ENCODE measurements at regions not wholly inside any gene's neighbourhood (a gene's known extent, or its start where the extent isn't known, plus 50 kb on each side); places are given as distances from the start of the nearest gene placed in this dataset.

GRCh38 chr7:14047709-14048399 lies 58.4 kb upstream of the ETV1 start:
- no peak for DNase-seq (ENCODE audit: low spot score)
- H2AFZ ChIP-seq (replicated peaks): no peak overlapping the region
- H4K20me1 ChIP-seq (ENCODE audit: low read depth): no peaks in the 10 kb centered on the region
- H3K27me3 Mint-ChIP-seq (ENCODE audit: insufficient read depth, low read depth): peaks cover 2% of the 10 kb centered on the region
- no peaks in the 10 kb centered on the region for H3K27me3 ChIP-seq
- H3K27ac Mint-ChIP-seq: no peak overlapping the region
- H3K4me3 ChIP-seq: no peak overlapping the region
- no peak for TF ChIP-seq EZH2phosphoT487 (IDR thresholded peaks at IDR 0.05)
- TF ChIP-seq CTCF (IDR thresholded peaks at IDR 0.05): no peak
- no peak for TF ChIP-seq EZH2 (IDR thresholded peaks at IDR 0.05)
- no peaks in the 10 kb centered on the region for H3K4me1 ChIP-seq
- no peak overlapping the region for H3K4me2 ChIP-seq
- no peaks in the 10 kb centered on the region for H3F3A ChIP-seq (ENCODE audit: low read depth)
- H3K79me2 ChIP-seq (ENCODE audit: low read depth): no peaks in the 10 kb centered on the region
- H3K36me3 Mint-ChIP-seq: no peaks in the 10 kb centered on the region
- H3K27ac ChIP-seq: no peak overlapping the region
- no peaks in the 10 kb centered on the region for H3K36me3 ChIP-seq
- H3K9ac ChIP-seq: no peak overlapping the region
- H3K4me1 Mint-ChIP-seq: no peaks in the 10 kb centered on the region
- no peak overlapping the region for H3K4me3 Mint-ChIP-seq
- H3K9me3 Mint-ChIP-seq: no peaks in the 10 kb centered on the region
- H3K9me3 ChIP-seq (ENCODE audit: low read depth): no peaks in the 10 kb centered on the region

- Histone ChIP-seq H3F3A (ENCODE audit: low read depth) (no peaks in the 10 kb centered on the region), H4K20me1 (ENCODE audit: low read depth) (no peaks in the 10 kb centered on the region), H2AFZ (replicated peaks) (no peak overlapping the region), H3K27me3 (no peaks in the 10 kb centered on the region), H3K36me3 (no peaks in the 10 kb centered on the region), H3K9me3 (ENCODE audit: low read depth) (no peaks in the 10 kb centered on the region), H3K4me2 (no peak overlapping the region), H3K9ac (no peak overlapping the region), H3K27ac (no peak overlapping the region), H3K79me2 (ENCODE audit: low read depth) (no peaks in the 10 kb centered on the region), H3K4me1 (no peaks in the 10 kb centered on the region), H3K4me3 (no peak overlapping the region)
- H3K27ac Mint-ChIP-seq: no peak overlapping the region
- H3K36me3 Mint-ChIP-seq: no peaks in the 10 kb centered on the region
- no peak for DNase-seq (ENCODE audit: low spot score)
- H3K4me1 Mint-ChIP-seq: no peaks in the 10 kb centered on the region
- H3K27me3 Mint-ChIP-seq (ENCODE audit: insufficient read depth, low read depth): peaks cover 2% of the 10 kb centered on the region
- no peak overlapping the region for H3K4me3 Mint-ChIP-seq
- no peaks in the 10 kb centered on the region for H3K9me3 Mint-ChIP-seq
- TF ChIP-seq CTCF (IDR thresholded peaks at IDR 0.05) (no peak), EZH2 (IDR thresholded peaks at IDR 0.05) (no peak), EZH2phosphoT487 (IDR thresholded peaks at IDR 0.05) (no peak)
These were observed 56.2 kb upstream of the ETV1 start for GRCh38 chr7:14045651-14046050.

- Histone ChIP-seq H4K20me1 (ENCODE audit: low read depth) (no peaks in the 10 kb centered on the region), H3F3A (ENCODE audit: low read depth) (no peaks in the 10 kb centered on the region), H3K27me3 (no peaks in the 10 kb centered on the region), H3K79me2 (ENCODE audit: low read depth) (no peaks in the 10 kb centered on the region), H3K4me1 (no peaks in the 10 kb centered on the region), H3K36me3 (no peaks in the 10 kb centered on the region), H3K9ac (no peak overlapping the region), H3K9me3 (ENCODE audit: low read depth) (no peaks in the 10 kb centered on the region), H3K4me3 (no peak overlapping the region), H3K4me2 (no peak overlapping the region), H3K27ac (no peak overlapping the region), H2AFZ (replicated peaks) (no peak overlapping the region)
- no peaks in the 10 kb centered on the region for H3K36me3 Mint-ChIP-seq
- H3K27me3 Mint-ChIP-seq (ENCODE audit: insufficient read depth, low read depth): peaks cover 2% of the 10 kb centered on the region
- no peaks in the 10 kb centered on the region for H3K4me1 Mint-ChIP-seq
- no peak for DNase-seq (ENCODE audit: low spot score)
- no peak for TF ChIP-seq CTCF (IDR thresholded peaks at IDR 0.05)
- TF ChIP-seq EZH2 (IDR thresholded peaks at IDR 0.05): no peak
- no peak for TF ChIP-seq EZH2phosphoT487 (IDR thresholded peaks at IDR 0.05)
- no peak overlapping the region for H3K27ac Mint-ChIP-seq
- H3K4me3 Mint-ChIP-seq: no peak overlapping the region
- H3K9me3 Mint-ChIP-seq: no peaks in the 10 kb centered on the region
These were observed 51.1 kb upstream of the ETV1 start for GRCh38 chr7:14040528-14040927.
